Kidney epithelial cell (primary cell): ENCODE measurements at regions not wholly inside any gene's neighbourhood (a gene's known extent, or its start where the extent isn't known, plus 50 kb on each side); places are given as distances from the start of the nearest gene placed in this dataset.
"Not testable (repeated sequence)": the region's sequence is repeated elsewhere in the genome, so short reads cannot be mapped to it uniquely, and the experiment has no call there.

Source experiments
- DNase-seq: peaks from one replicate; pipeline ENCODE4 v3.0.0-alpha.2; 2010; ENCODE audit warnings: low read depth
- H3K27me3 ChIP-seq: 2 replicates; pipeline ENCODE4 v1.6.0; 2011; ENCODE audit warnings: low read length; ENCODE audit not compliant: control insufficient read depth, insufficient read depth
- H3K36me3 ChIP-seq: 2 replicates; pipeline ENCODE4 v1.5.1; 2011; ENCODE audit warnings: low read length; ENCODE audit not compliant: control insufficient read depth, insufficient read depth
- H3K4me3 ChIP-seq: 2 replicates; pipeline ENCODE4 v1.5.1; 2011; ENCODE audit warnings: low read depth, mild to moderate bottlenecking, control low read depth, low read length
- TF ChIP-seq, protein P1 (sequence below): IDR thresholded peaks from 2 replicates; pipeline ENCODE4 v1.5.1; 2011; ENCODE audit warnings: mild to moderate bottlenecking, moderate library complexity, low read length, control low read depth, inconsistent platforms; ENCODE audit not compliant: insufficient read depth, poor library complexity, severe bottlenecking

DNA sequence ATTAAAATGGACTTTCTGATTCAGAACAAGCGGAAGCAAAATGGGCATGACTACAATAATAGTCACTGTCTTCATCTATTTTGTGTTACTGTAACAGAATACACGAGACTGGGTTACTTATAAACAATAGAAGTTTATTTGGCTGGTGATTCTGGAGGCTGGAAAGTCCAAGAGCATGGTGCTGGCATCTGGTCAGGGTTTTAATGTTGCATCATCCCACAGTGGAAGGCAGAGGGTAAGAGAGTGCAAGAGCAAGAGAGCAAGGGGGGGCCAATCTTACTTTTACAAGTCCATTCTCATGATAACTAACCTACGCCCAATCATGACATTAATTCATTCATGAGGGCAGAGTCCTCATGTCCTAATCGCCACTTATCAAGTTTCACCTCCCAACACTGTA is 189.2 kb downstream of the TOX3 start:
- Histone ChIP-seq H3K36me3 (no peaks in the 10 kb centered on the region), H3K27me3 (no peaks in the 10 kb centered on the region), H3K4me3 (no peak overlapping the region)
- TF ChIP-seq, protein P1, sequence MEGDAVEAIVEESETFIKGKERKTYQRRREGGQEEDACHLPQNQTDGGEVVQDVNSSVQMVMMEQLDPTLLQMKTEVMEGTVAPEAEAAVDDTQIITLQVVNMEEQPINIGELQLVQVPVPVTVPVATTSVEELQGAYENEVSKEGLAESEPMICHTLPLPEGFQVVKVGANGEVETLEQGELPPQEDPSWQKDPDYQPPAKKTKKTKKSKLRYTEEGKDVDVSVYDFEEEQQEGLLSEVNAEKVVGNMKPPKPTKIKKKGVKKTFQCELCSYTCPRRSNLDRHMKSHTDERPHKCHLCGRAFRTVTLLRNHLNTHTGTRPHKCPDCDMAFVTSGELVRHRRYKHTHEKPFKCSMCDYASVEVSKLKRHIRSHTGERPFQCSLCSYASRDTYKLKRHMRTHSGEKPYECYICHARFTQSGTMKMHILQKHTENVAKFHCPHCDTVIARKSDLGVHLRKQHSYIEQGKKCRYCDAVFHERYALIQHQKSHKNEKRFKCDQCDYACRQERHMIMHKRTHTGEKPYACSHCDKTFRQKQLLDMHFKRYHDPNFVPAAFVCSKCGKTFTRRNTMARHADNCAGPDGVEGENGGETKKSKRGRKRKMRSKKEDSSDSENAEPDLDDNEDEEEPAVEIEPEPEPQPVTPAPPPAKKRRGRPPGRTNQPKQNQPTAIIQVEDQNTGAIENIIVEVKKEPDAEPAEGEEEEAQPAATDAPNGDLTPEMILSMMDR = no peak
- DNase-seq = no peak

DNA sequence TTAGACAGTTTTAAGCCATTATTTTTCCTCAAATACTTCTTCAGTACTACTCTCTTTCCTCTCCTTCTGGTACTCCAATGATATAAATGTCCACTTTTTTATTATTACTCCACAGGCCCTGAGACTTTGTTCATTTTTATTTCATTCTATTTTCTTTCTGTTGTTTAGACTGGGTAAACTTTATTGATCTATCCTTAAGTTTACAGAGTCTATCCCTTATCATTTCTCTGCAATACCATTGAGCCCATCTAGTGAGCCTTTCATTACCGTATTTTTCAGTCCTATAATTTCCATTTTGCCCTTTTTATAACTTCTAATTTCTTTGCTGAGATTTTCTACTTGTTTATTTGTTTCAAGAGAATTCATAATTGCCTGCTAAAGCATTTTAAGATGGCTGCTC is 193.7 kb downstream of the TOX3 start:
- TF ChIP-seq, protein P1 = no peak

DNA sequence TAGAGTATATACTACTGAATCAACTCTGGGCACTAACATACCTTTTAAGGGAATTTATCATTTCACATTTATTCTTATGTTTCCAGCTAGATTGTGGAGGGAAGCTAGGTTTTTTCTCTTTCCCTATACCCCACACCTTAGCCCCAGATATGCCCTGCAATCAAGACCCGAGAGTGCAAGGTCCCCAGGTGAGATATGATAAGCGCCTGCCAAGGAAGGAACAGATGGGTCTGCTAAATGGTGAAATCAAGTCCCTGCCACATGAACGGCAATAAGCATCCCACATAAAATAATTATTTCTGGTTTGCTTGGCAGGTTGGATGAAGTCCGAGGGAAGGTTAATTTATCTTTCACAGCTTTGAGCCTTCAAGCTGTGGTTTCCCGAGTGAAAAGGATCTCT is 195.5 kb downstream of the TOX3 start:
- H3K27me3 ChIP-seq = no peaks in the 10 kb centered on the region
- TF ChIP-seq, protein P1 = no peak
- DNase-seq = no peak
- no peak overlapping the region for H3K4me3 ChIP-seq
- H3K36me3 ChIP-seq = no peaks in the 10 kb centered on the region

More for the DNA sequence above, 193.7 kb downstream of the TOX3 start:
- DNase-seq = no peak
- H3K27me3 ChIP-seq = no peaks in the 10 kb centered on the region
- H3K4me3 ChIP-seq = no peak overlapping the region
- H3K36me3 ChIP-seq = no peaks in the 10 kb centered on the region

DNA sequence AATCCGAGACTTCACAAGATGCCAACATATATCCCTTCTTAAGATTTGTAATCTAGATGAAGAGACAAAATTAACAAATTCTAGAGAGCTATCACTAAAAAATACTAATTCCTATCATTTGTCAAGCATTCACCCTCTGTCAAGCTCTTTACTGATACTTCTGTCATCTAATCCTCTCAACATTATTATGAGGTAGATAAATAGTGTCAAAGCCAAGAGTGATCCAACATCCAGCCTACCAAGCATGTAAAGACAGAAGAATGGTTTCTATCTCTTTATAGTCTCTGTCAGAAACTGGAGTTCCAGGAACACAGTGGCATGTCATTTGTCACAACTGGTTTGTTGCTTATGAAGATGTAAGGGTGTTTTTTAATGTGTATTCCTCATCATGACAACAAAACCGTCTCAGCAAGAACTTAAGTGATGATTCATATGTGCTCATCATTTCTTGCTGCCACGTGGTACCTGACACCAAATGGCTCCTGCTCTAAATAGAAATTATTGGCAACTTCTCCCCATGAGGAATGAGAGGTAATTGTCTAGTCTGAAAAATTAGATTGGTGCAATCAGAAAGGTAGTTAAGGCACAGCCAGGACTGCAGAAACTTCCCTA is 196.8 kb downstream of the TOX3 start:
- no peak for DNase-seq
- H3K4me3 ChIP-seq = no peak overlapping the region
- no peaks in the 10 kb centered on the region for H3K36me3 ChIP-seq
- no peaks in the 10 kb centered on the region for H3K27me3 ChIP-seq
- TF ChIP-seq, protein P1 = no peak

DNA sequence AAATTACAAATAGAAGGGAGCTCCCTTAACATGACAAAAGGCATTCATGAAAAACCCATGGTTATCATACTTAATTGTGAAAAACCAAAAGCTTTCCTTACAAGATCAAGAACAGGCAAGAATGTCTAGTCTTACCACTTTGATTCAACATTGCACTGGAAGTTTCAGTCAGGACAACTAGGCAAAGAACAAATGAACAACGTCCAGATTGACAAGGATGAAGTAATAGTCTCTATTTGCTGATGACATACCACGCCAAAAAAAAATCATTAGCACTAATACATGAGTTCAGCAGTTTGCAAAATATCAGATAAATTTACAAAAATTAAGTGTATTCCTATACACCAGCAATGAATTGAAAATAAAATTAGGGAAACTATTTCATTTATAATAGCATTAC is 200.2 kb downstream of the TOX3 start:
- H3K4me3 ChIP-seq = no peak overlapping the region
- TF ChIP-seq, protein P1 = no peak
- no peaks in the 10 kb centered on the region for H3K27me3 ChIP-seq
- no peak for DNase-seq
- H3K36me3 ChIP-seq = no peaks in the 10 kb centered on the region

DNA sequence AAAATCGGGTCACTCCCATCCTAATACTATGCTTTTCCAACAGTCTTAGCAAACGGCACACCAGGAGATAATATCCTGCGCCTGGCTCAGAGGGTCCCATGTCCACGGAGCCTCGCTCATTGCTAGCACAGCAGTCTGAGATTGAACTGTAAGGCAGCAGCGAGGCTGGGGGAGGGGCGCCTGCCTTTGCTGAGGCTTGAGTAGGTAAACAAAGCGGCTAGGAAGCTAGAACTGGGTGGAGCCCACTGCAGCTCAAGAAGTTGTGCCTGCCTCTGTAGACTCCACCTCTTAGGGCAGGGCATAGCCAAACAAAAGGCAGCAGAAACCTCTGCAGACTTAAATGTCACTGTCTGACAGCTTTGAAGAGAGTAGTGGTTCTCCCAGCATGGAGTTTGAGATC is 213.3 kb downstream of the TOX3 start:
- H3K36me3 ChIP-seq, DNase-seq, H3K4me3 ChIP-seq, H3K27me3 ChIP-seq: not testable (repeated sequence)
